ENCODE measurements at regions not wholly inside any gene's neighbourhood (a gene's known extent, or its start where the extent isn't known, plus 50 kb on each side); places are given as distances from the start of the nearest gene placed in this dataset.

- H3K4me1 Mint-ChIP-seq (ENCODE audit: low read depth): peaks cover 18% of the 10 kb centered on the region
- peaks cover 17% of the 10 kb centered on the region for H3K27me3 Mint-ChIP-seq (ENCODE audit: low read depth)
- ATAC-seq (replicated peaks in 1 of 2) (peak; percentile 60 to 74), DNase-seq (peak in 1 of 2 donors; percentile 13)
- H3K36me3 Mint-ChIP-seq (ENCODE audit: insufficient read depth in 2 of 2): peaks cover 1 to 3% of the 10 kb centered on the region in 2 donors
- H3K9me3 Mint-ChIP-seq: peaks cover 0 to 3% of the 10 kb centered on the region in 2 donors
- H3K27ac Mint-ChIP-seq: no peak overlapping the region
- H3K4me3 Mint-ChIP-seq: no peak overlapping the region
Measured at GRCh38 chr10:8498881-8499280, 444.4 kb downstream of the GATA3 start.

GRCh38 chr10:8499312-8499711 lies 444.8 kb downstream of the GATA3 start:
- peaks cover 22% of the 10 kb centered on the region for H3K27me3 Mint-ChIP-seq (ENCODE audit: low read depth)
- DNase-seq (no peak), ATAC-seq (replicated peaks in 1 of 2) (no peak)
- peaks cover 18% of the 10 kb centered on the region for H3K4me1 Mint-ChIP-seq (ENCODE audit: low read depth)
- peaks cover 1 to 3% of the 10 kb centered on the region in 2 donors for H3K36me3 Mint-ChIP-seq (ENCODE audit: insufficient read depth in 2 of 2)
- H3K9me3 Mint-ChIP-seq: peaks cover 0 to 3% of the 10 kb centered on the region in 2 donors
- H3K27ac Mint-ChIP-seq: no peak overlapping the region
- no peak overlapping the region for H3K4me3 Mint-ChIP-seq

- no peak overlapping the region for H3K27ac Mint-ChIP-seq
- H3K36me3 Mint-ChIP-seq (ENCODE audit: insufficient read depth in 2 of 2): peaks cover 1 to 3% of the 10 kb centered on the region in 2 donors
- ATAC-seq (replicated peaks in 1 of 2) (no peak), DNase-seq (no peak)
- H3K9me3 Mint-ChIP-seq: peaks cover 0 to 3% of the 10 kb centered on the region in 2 donors
- peaks cover 20% of the 10 kb centered on the region for H3K27me3 Mint-ChIP-seq (ENCODE audit: low read depth)
- peaks cover 18% of the 10 kb centered on the region for H3K4me1 Mint-ChIP-seq (ENCODE audit: low read depth)
- no peak overlapping the region for H3K4me3 Mint-ChIP-seq
Measured at GRCh38 chr10:8499752-8500390, 445.4 kb downstream of the GATA3 start.

- no peak for DNase-seq
- peaks cover 1 to 3% of the 10 kb centered on the region in 2 donors for H3K36me3 Mint-ChIP-seq (ENCODE audit: insufficient read depth in 2 of 2)
Measured at GRCh38 chr10:8502573-8502972, 448.1 kb downstream of the GATA3 start.

GRCh38 chr10:8504499-8504898 lies 450.0 kb downstream of the GATA3 start:
- H3K4me1 Mint-ChIP-seq (ENCODE audit: low read depth): peaks cover 6% of the 10 kb centered on the region
- H3K9me3 Mint-ChIP-seq: no peaks in the 10 kb centered on the region
- ATAC-seq (replicated peaks in 1 of 2) (no peak), DNase-seq (no peak)
- H3K27ac Mint-ChIP-seq: no peak overlapping the region
- H3K36me3 Mint-ChIP-seq (ENCODE audit: insufficient read depth in 2 of 2): peaks cover 0 to 1% of the 10 kb centered on the region in 2 donors
- H3K27me3 Mint-ChIP-seq (ENCODE audit: low read depth): peaks cover 43% of the 10 kb centered on the region
- H3K4me3 Mint-ChIP-seq: no peak overlapping the region

More at GRCh38 chr10:8502573-8502972, 448.1 kb downstream of the GATA3 start:
- H3K27ac Mint-ChIP-seq: no peak overlapping the region
- ATAC-seq (replicated peaks in 1 of 2): no peak
- H3K4me3 Mint-ChIP-seq: no peak overlapping the region
- peaks cover 31% of the 10 kb centered on the region for H3K27me3 Mint-ChIP-seq (ENCODE audit: low read depth)
- H3K4me1 Mint-ChIP-seq (ENCODE audit: low read depth): peaks cover 18% of the 10 kb centered on the region
- H3K9me3 Mint-ChIP-seq: peaks cover 0 to 3% of the 10 kb centered on the region in 2 donors

- no peak overlapping the region for H3K4me3 Mint-ChIP-seq
- H3K36me3 Mint-ChIP-seq (ENCODE audit: insufficient read depth in 2 of 2): no peaks in the 10 kb centered on the region
- DNase-seq (no peak), ATAC-seq (replicated peaks in 1 of 2) (no peak)
- peaks cover 40% of the 10 kb centered on the region for H3K27me3 Mint-ChIP-seq (ENCODE audit: low read depth)
- no peaks in the 10 kb centered on the region for H3K4me1 Mint-ChIP-seq (ENCODE audit: low read depth)
- no peak overlapping the region for H3K27ac Mint-ChIP-seq
- H3K9me3 Mint-ChIP-seq: no peaks in the 10 kb centered on the region
Measured at GRCh38 chr10:8507156-8507555, 452.7 kb downstream of the GATA3 start.

- H3K9me3 Mint-ChIP-seq: no peaks in the 10 kb centered on the region
- H3K4me3 Mint-ChIP-seq: no peak overlapping the region
- peaks cover 38% of the 10 kb centered on the region for H3K27me3 Mint-ChIP-seq (ENCODE audit: low read depth)
- no peaks in the 10 kb centered on the region for H3K4me1 Mint-ChIP-seq (ENCODE audit: low read depth)
- DNase-seq: no peak
- no peak for ATAC-seq (replicated peaks in 1 of 2)
- H3K27ac Mint-ChIP-seq: no peak overlapping the region
- no peaks in the 10 kb centered on the region for H3K36me3 Mint-ChIP-seq (ENCODE audit: insufficient read depth in 2 of 2)
Measured at GRCh38 chr10:8508882-8509281, 454.4 kb downstream of the GATA3 start.

GRCh38 chr10:8510471-8510870 lies 456.0 kb downstream of the GATA3 start:
- ATAC-seq (replicated peaks in 1 of 2) (no peak), DNase-seq (no peak)
- Mint-ChIP-seq H3K27me3 (ENCODE audit: low read depth) (peaks cover 29% of the 10 kb centered on the region), H3K4me3 (no peak overlapping the region), H3K4me1 (ENCODE audit: low read depth) (no peaks in the 10 kb centered on the region), H3K36me3 (ENCODE audit: insufficient read depth in 2 of 2) (no peaks in the 10 kb centered on the region), H3K9me3 (no peaks in the 10 kb centered on the region), H3K27ac (no peak overlapping the region)

- Mint-ChIP-seq H3K27me3 (ENCODE audit: low read depth) (peaks cover 25% of the 10 kb centered on the region), H3K4me3 (no peak overlapping the region), H3K27ac (no peak overlapping the region), H3K36me3 (ENCODE audit: insufficient read depth in 2 of 2) (no peaks in the 10 kb centered on the region), H3K4me1 (ENCODE audit: low read depth) (no peaks in the 10 kb centered on the region), H3K9me3 (no peaks in the 10 kb centered on the region)
- no peak for DNase-seq
- ATAC-seq (replicated peaks in 1 of 2): no peak
Measured at GRCh38 chr10:8511026-8511425, 456.5 kb downstream of the GATA3 start.

- H3K4me1 Mint-ChIP-seq (ENCODE audit: low read depth): no peaks in the 10 kb centered on the region
- no peak overlapping the region for H3K27ac Mint-ChIP-seq
- no peak for DNase-seq
- no peaks in the 10 kb centered on the region for H3K36me3 Mint-ChIP-seq (ENCODE audit: insufficient read depth in 2 of 2)
- H3K9me3 Mint-ChIP-seq: no peaks in the 10 kb centered on the region
- peaks cover 14% of the 10 kb centered on the region for H3K27me3 Mint-ChIP-seq (ENCODE audit: low read depth)
- no peak overlapping the region for H3K4me3 Mint-ChIP-seq
- ATAC-seq (replicated peaks in 1 of 2): no peak
Measured at GRCh38 chr10:8513155-8514147, 459.0 kb downstream of the GATA3 start.

- no peak for ATAC-seq (replicated peaks in 1 of 2)
Measured at GRCh38 chr10:8520382-8520781, 465.9 kb downstream of the GATA3 start.

GRCh38 chr10:8527773-8528172 lies 473.3 kb downstream of the GATA3 start:
- H3K27ac Mint-ChIP-seq: no peak overlapping the region
- peaks cover 23% of the 10 kb centered on the region for H3K27me3 Mint-ChIP-seq (ENCODE audit: low read depth)
- ATAC-seq (replicated peaks in 1 of 2): no peak
- H3K4me3 Mint-ChIP-seq: no peak overlapping the region
- H3K36me3 Mint-ChIP-seq (ENCODE audit: insufficient read depth in 2 of 2): peaks cover 2 to 4% of the 10 kb centered on the region in 2 donors
- DNase-seq: no peak
- peaks cover 11% of the 10 kb centered on the region for H3K4me1 Mint-ChIP-seq (ENCODE audit: low read depth)
- H3K9me3 Mint-ChIP-seq: peaks cover 2 to 7% of the 10 kb centered on the region in 2 donors

More at GRCh38 chr10:8520382-8520781, 465.9 kb downstream of the GATA3 start:
- Mint-ChIP-seq H3K36me3 (ENCODE audit: insufficient read depth in 2 of 2) (peaks cover 11% of the 10 kb centered on the region in 2 donors), H3K4me3 (no peak overlapping the region), H3K4me1 (ENCODE audit: low read depth) (no peaks in the 10 kb centered on the region), H3K27ac (no peak overlapping the region), H3K27me3 (ENCODE audit: low read depth) (no peaks in the 10 kb centered on the region), H3K9me3 (peaks cover 6 to 8% of the 10 kb centered on the region in 2 donors)
- DNase-seq: no peak

- Mint-ChIP-seq H3K27me3 (ENCODE audit: low read depth) (peaks cover 37% of the 10 kb centered on the region), H3K36me3 (ENCODE audit: insufficient read depth in 2 of 2) (peaks cover 2% of the 10 kb centered on the region in 2 donors), H3K4me1 (ENCODE audit: low read depth) (peaks cover 18% of the 10 kb centered on the region), H3K4me3 (no peak overlapping the region), H3K27ac (no peak overlapping the region), H3K9me3 (peaks cover 2 to 7% of the 10 kb centered on the region in 2 donors)
- ATAC-seq (replicated peaks in 1 of 2) (no peak), DNase-seq (no peak)
Measured at GRCh38 chr10:8531116-8531515, 476.6 kb downstream of the GATA3 start.

Data from activated T-cell treated with anti-CD3 and anti-CD28 coated beads, Interleukin-2, amount 50 U/mL, for 72 hours (primary cell).